ENCODE measurements at regions not wholly inside any gene's neighbourhood (a gene's known extent, or its start where the extent isn't known, plus 50 kb on each side); places are given as distances from the start of the nearest gene placed in this dataset.

- Histone ChIP-seq H3K27me3 (ENCODE audit: control insufficient read depth in 3 of 3, insufficient read depth in 3 of 3, low read length in 2 of 3) (no peaks in the 10 kb centered on the region), H3K36me3 (ENCODE audit: control insufficient read depth in 4 of 4, insufficient read depth in 4 of 4, low read length in 4 of 4) (no peaks in the 10 kb centered on the region), H3K4me3 (no peak overlapping the region), H3K9ac (ENCODE audit: insufficient read depth in 1 of 2, low read length in 2 of 2) (no peak overlapping the region), H3K9me3 (ENCODE audit: control insufficient read depth in 4 of 4, insufficient read depth in 3 of 4, low read length in 3 of 4) (no peaks in the 10 kb centered on the region), H3K27ac (ENCODE audit: low read depth in 1 of 2, low read length in 1 of 2) (no peak overlapping the region), H3K4me1 (ENCODE audit: control insufficient read depth in 5 of 5, insufficient read depth in 5 of 5, low read length in 5 of 5) (peaks cover 0 to 12% (median 0%) of the 10 kb centered on the region in 5 donors)
- no peak for ATAC-seq (ENCODE audit: insufficient read depth, low FRiP score)
- DNase-seq: no peak
- TF ChIP-seq CTCF (IDR thresholded peaks at IDR 0.05; ENCODE audit: control extremely low read depth, extremely low read depth): no peak
- WGBS, 2 donors: 88 to 89% methylated on average over 5 of the region's 5 CpGs
These were observed 57.9 kb upstream of the PRKACB start for GRCh38 chr1:84086189-84086588.

GRCh38 chr1:84083307-84083706, 60.8 kb upstream of the PRKACB start:
- Histone ChIP-seq H3K9ac (ENCODE audit: insufficient read depth in 1 of 2, low read length in 2 of 2) (no peak overlapping the region), H3K27ac (ENCODE audit: low read depth in 1 of 2, low read length in 1 of 2) (no peak overlapping the region), H3K9me3 (ENCODE audit: control insufficient read depth in 4 of 4, insufficient read depth in 3 of 4, low read length in 3 of 4) (no peaks in the 10 kb centered on the region), H3K4me3 (no peak overlapping the region), H3K4me1 (ENCODE audit: control insufficient read depth in 5 of 5, insufficient read depth in 5 of 5, low read length in 5 of 5) (peaks cover under 1 to 8% (median 3%) of the 10 kb centered on the region in 5 donors), H3K36me3 (ENCODE audit: control insufficient read depth in 4 of 4, insufficient read depth in 4 of 4, low read length in 4 of 4) (no peaks in the 10 kb centered on the region), H3K27me3 (ENCODE audit: control insufficient read depth in 3 of 3, insufficient read depth in 3 of 3, low read length in 2 of 3) (no peaks in the 10 kb centered on the region)
- DNase-seq (no peak), ATAC-seq (ENCODE audit: insufficient read depth, low FRiP score) (no peak)
- TF ChIP-seq CTCF (IDR thresholded peaks at IDR 0.05; ENCODE audit: control extremely low read depth, extremely low read depth): no peak
- WGBS, 2 donors: 70 to 75% methylated on average over 3 of the region's 3 CpGs

- ATAC-seq (ENCODE audit: insufficient read depth, low FRiP score): no peak
- DNase-seq: peak in 2 of 3 donors; percentile 52 to 61
- Histone ChIP-seq H3K36me3 (ENCODE audit: control insufficient read depth in 4 of 4, insufficient read depth in 4 of 4, low read length in 4 of 4) (peaks cover 0 to 3% (median 0%) of the 10 kb centered on the region in 4 donors), H3K4me1 (ENCODE audit: control insufficient read depth in 5 of 5, insufficient read depth in 5 of 5, low read length in 5 of 5) (peaks cover 0 to 17% (median 3%) of the 10 kb centered on the region in 5 donors), H3K27me3 (ENCODE audit: control insufficient read depth in 3 of 3, insufficient read depth in 3 of 3, low read length in 2 of 3) (no peaks in the 10 kb centered on the region), H3K4me3 (peak overlapping the region; percentile 87), H3K9me3 (ENCODE audit: control insufficient read depth in 4 of 4, insufficient read depth in 3 of 4, low read length in 3 of 4) (no peaks in the 10 kb centered on the region), H3K27ac (ENCODE audit: low read depth in 1 of 2, low read length in 1 of 2) (no peak overlapping the region), H3K9ac (ENCODE audit: insufficient read depth in 1 of 2, low read length in 2 of 2) (peak overlapping the region; percentile 52 to 90)
- no peak for TF ChIP-seq CTCF (IDR thresholded peaks at IDR 0.05; ENCODE audit: control extremely low read depth, extremely low read depth)
- 55 to 60% methylated on average over 5 of the region's 5 CpGs for WGBS, 2 donors
These were observed 65.2 kb upstream of the PRKACB start for GRCh38 chr1:84078842-84079202.

All from lung (tissue), 11 donors.